GM12878 (cell line): ENCODE measurements at regions not wholly inside any gene's neighbourhood (a gene's known extent, or its start where the extent isn't known, plus 50 kb on each side); places are given as distances from the start of the nearest gene placed in this dataset.

Experiments used
- ATAC-seq: fragments of 200-7000 bp; cut with Tn5 transposase; 3 replicates; pipeline ENCODE4 v1.9.1; 2020; ENCODE audit warnings: mild to moderate bottlenecking, moderate library complexity
- BruUV-seq: library from RNA; stranded (reverse); fragments of 400-500 nt; replicated peaks from 2 replicates; lab custom pipeline; 2021; lab: Mats Ljungman, UMichigan
- CTCF ChIA-PET: fragments of 300-600 bp; sonication (Branson Sonifier 250); formaldehyde crosslinking; extraction: SDS; loops from one replicate; lab custom pipeline; 2021; ENCODE audit warnings: inconsistent platforms; lab: Yijun Ruan, JAX
- POLR2A ChIA-PET: fragments of 350-600 bp; formaldehyde crosslinking; extraction: SDS; loops from one replicate; lab custom pipeline; 2021; ENCODE audit warnings: inconsistent platforms; lab: Charles Lee
- RAD21 ChIA-PET: fragments of 300-600 bp; sonication (Branson Sonifier 250); formaldehyde crosslinking; loops from one replicate; lab custom pipeline; 2023; ENCODE audit warnings: antibody characterized with exemption; ENCODE audit not compliant: unreplicated experiment; lab: Charles Lee
- SMC1A ChIA-PET: fragments of 300-600 bp; sonication (Branson Sonifier 250); formaldehyde crosslinking; loops from one replicate; lab custom pipeline; 2023; ENCODE audit not compliant: unreplicated experiment, uncharacterized antibody; lab: Charles Lee
- DNase-seq: peaks from one replicate; pipeline ENCODE4 v3.0.0-alpha.2; 2011; ENCODE audit warnings: low read depth, low spot score
- FAIRE-seq: peaks from 3 replicates; lab custom pipeline; 2011; peaks lifted over from hg19 to GRCh38; lab: Jason Lieb, UNC
- H2AFZ ChIP-seq: 2 replicates; pipeline ENCODE4 v1.6.0; 2011; ENCODE audit warnings: low read depth, low read length, control low read depth; ENCODE audit not compliant: control insufficient read depth
- H3K27ac ChIP-seq: 2 replicates; pipeline ENCODE4 v1.5.1; 2011; ENCODE audit warnings: control low read depth; ENCODE audit not compliant: control insufficient read depth, insufficient read depth
- H3K27me3 ChIP-seq, 2 experiments: replicated peaks in 1 of 2; 2 replicates each; pipeline versions ENCODE4 v1.6.0 to v1.6.1; 2011; ENCODE audit warnings: low read length in 1 of 2; ENCODE audit not compliant: control insufficient read depth in 2 of 2, insufficient read depth in 2 of 2
- H3K36me3 ChIP-seq, 2 experiments: 2 replicates each; pipeline ENCODE4 v1.5.1; 2011; ENCODE audit warnings: low read length in 1 of 2; ENCODE audit not compliant: control insufficient read depth in 2 of 2, insufficient read depth in 2 of 2
- H3K4me1 ChIP-seq: 2 replicates; pipeline ENCODE4 v1.6.1; 2011; ENCODE audit warnings: mild to moderate bottlenecking, low read length, moderate library complexity, mixed read lengths; ENCODE audit not compliant: control insufficient read depth, insufficient read depth
- H3K4me2 ChIP-seq: 2 replicates; pipeline ENCODE4 v1.6.0; 2011; ENCODE audit warnings: control low read depth; ENCODE audit not compliant: control insufficient read depth, insufficient read depth
- H3K4me3 ChIP-seq: fragments of 200-600 bp; sonication (generic); 2 replicates; pipeline ENCODE4 v1.5.1; 2016
- H3K79me2 ChIP-seq: 2 replicates; pipeline ENCODE4 v1.6.0; 2011; ENCODE audit warnings: low read length; ENCODE audit not compliant: control insufficient read depth, insufficient read depth
- H3K9ac ChIP-seq: 2 replicates; pipeline ENCODE4 v1.8.0; 2011; ENCODE audit warnings: low read length, control low read depth, mixed read lengths; ENCODE audit not compliant: control insufficient read depth, insufficient read depth
- H3K9me3 ChIP-seq: replicated peaks from 3 replicates; pipeline ENCODE4 v1.5.1; 2011; ENCODE audit warnings: mild to moderate bottlenecking, low read length; ENCODE audit not compliant: control insufficient read depth, insufficient read depth
- H4K20me1 ChIP-seq: 2 replicates; pipeline ENCODE4 v1.6.0; 2011; ENCODE audit not compliant: control insufficient read depth, insufficient read depth
- CBX5 ChIP-seq: sonication (generic); IDR thresholded peaks from 2 replicates; pipeline ENCODE4 v1.6.1; 2016; ENCODE audit warnings: low read depth, moderate library complexity, mild to moderate bottlenecking, inconsistent platforms
- E2F8 ChIP-seq: fragments of 450-650 bp; IDR thresholded peaks from 2 replicates; pipeline ENCODE4 v1.6.1; 2018; ENCODE audit warnings: mild to moderate bottlenecking, low read depth, moderate library complexity; ENCODE audit not compliant: partially characterized antibody
- EGR1 ChIP-seq, 2 experiments: IDR thresholded peaks; 1 replicate in 1 of 2; 2 replicates in 1 of 2; pipeline ENCODE4 v1.6.1; 2011 to 2012; ENCODE audit warnings: low read depth in 2 of 2, low read length in 2 of 2, borderline replicate concordance in 1 of 2, mild to moderate bottlenecking in 1 of 2, moderate library complexity in 1 of 2
- FOXK2 ChIP-seq: fragments of 450-650 bp; IDR thresholded peaks from 2 replicates; pipeline ENCODE4 v1.6.1; 2017; ENCODE audit warnings: mild to moderate bottlenecking, moderate library complexity
- HDAC6 ChIP-seq: fragments of 200-600 bp; sonication (generic); IDR thresholded peaks from one replicate; pipeline ENCODE4 v1.8.0; 2017; ENCODE audit warnings: antibody characterized with exemption; ENCODE audit not compliant: unreplicated experiment
- IKZF2 ChIP-seq, 2 experiments: fragments of 450-650 bp; IDR thresholded peaks; 2 replicates each; pipeline ENCODE4 v1.6.1; 2017; ENCODE audit warnings: mild to moderate bottlenecking in 2 of 2, moderate library complexity in 2 of 2
- KDM1A ChIP-seq: fragments of 200-600 bp; sonication (generic); IDR thresholded peaks from 2 replicates; pipeline ENCODE4 v1.6.1; 2016; ENCODE audit warnings: borderline replicate concordance
- MEF2A ChIP-seq: IDR thresholded peaks from 2 replicates; pipeline ENCODE4 v1.6.1; 2011; ENCODE audit warnings: low read depth, mild to moderate bottlenecking, low read length, moderate library complexity; ENCODE audit not compliant: insufficient read depth
- MEF2B ChIP-seq: fragments of 450-650 bp; IDR thresholded peaks from 2 replicates; pipeline ENCODE4 v1.6.1; 2018; ENCODE audit warnings: mild to moderate bottlenecking, moderate library complexity; ENCODE audit not compliant: partially characterized antibody, poor library complexity, severe bottlenecking
- PML ChIP-seq: IDR thresholded peaks from 2 replicates; pipeline ENCODE4 v1.6.1; 2012; ENCODE audit warnings: low read length, inconsistent platforms
- ZBTB33 ChIP-seq: fragments of 450-650 bp; IDR thresholded peaks from 2 replicates; pipeline ENCODE4 v1.6.1; 2017; ENCODE audit warnings: mild to moderate bottlenecking
- WGBS: methylation state at CpG from one replicate; pipeline ENCODE4 v1.1.6; 2016; ENCODE audit warnings: low lambda C conversion rate; ENCODE audit not compliant: insufficient replicate concordance, insufficient coverage; ENCODE audit errors: missing lambda C conversion rate; 5-methylcytosine and 5-hydroxymethylcytosine counted together
- in situ Hi-C: fragments of 300-500 bp; cut with MboI; formaldehyde crosslinking; loops from 9 replicates; pipeline ENCODE4 v1.14.3; 2018; ENCODE audit warnings: mixed read lengths
- intact Hi-C: fragments of 100-400 bp; cut with micrococcal nuclease; formaldehyde crosslinking; loops from one replicate; pipeline ENCODE4 v1.14.2; 2022; ENCODE audit not compliant: unreplicated experiment
- TF ChIP-seq, protein P1 (sequence below), 3 experiments: IDR thresholded peaks in 2 of 3; conservative IDR thresholded peaks in 1 of 3; 2 replicates each; pipeline ENCODE4 v1.5.1; 2011; ENCODE audit warnings: low read depth in 3 of 3, low read length in 3 of 3, mild to moderate bottlenecking in 3 of 3, control low read depth in 2 of 3, moderate library complexity in 2 of 3, inconsistent platforms in 1 of 3, mixed read lengths in 1 of 3; ENCODE audit not compliant: control insufficient read depth in 2 of 3, insufficient read depth in 1 of 3; ENCODE audit errors: extremely low read depth in 1 of 3
- TF ChIP-seq, protein P2 (sequence below): fragments of 450-650 bp; IDR thresholded peaks from 2 replicates; pipeline ENCODE4 v1.6.1; 2017; ENCODE audit warnings: low read depth, mild to moderate bottlenecking, moderate library complexity

DNA sequence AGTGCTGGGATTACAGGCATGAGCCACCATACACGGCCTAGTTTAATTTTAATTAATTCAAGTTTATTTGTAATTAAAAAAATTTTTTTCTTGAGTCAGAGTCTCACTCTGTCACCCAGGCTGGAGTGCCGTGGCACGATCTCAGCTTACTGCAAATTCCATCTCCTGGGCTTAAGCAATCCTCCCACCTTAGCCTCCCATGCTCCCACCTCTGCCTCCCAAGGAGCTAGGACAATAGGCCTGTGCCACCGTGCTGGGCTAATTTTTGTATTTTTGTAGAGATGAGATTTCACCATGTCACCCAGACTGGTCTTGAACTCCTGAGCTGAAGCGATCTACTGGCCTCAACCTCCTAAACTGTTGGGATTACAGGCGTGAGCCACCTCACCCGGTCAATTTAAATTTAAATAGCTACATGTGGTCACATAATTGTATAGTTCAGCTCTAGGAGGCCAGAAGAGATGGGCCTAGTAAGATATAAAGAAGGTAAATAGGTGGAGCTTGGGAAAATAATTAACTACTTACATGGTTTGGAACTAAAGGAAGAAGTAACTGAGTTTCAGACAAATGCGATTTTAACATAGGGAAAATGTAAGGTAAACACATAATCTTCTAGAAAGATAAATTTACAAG lies 220.0 kb upstream of the CITED2 start (continued):
- no peak for TF ChIP-seq HDAC6
- no peak for TF ChIP-seq PML

- SMC1A ChIA-PET: interaction anchor here (1.1 kb wide), 1 partner anchor 119 kb away, joined by 3 read pairs; no protein-coding TSS in a partner anchor
- BruUV-seq: no TSS peak
- Histone ChIP-seq H3K9ac (no peak overlapping the region), H2AFZ (no peak overlapping the region), H4K20me1 (no peaks in the 10 kb centered on the region), H3K27ac (no peak overlapping the region), H3K79me2 (no peaks in the 10 kb centered on the region), H3K9me3 (no peaks in the 10 kb centered on the region), H3K4me1 (no peaks in the 10 kb centered on the region), H3K27me3 (no peaks in the 10 kb centered on the region), H3K4me3 (no peak overlapping the region), H3K36me3 (no peaks in the 10 kb centered on the region), H3K4me2 (no peak overlapping the region)
- POLR2A ChIA-PET: no interaction called here
- CTCF ChIA-PET: interaction anchor here (0.8 kb wide), 1 partner anchor 13 kb away, joined by 5 read pairs; no protein-coding TSS in a partner anchor
- DNase-seq (no peak), ATAC-seq (no peak), FAIRE-seq (no peak)
- intact Hi-C loops (no loop called here), in situ Hi-C loops (no loop called here)
- RAD21 ChIA-PET: no interaction called here
- WGBS: 58% methylated on average over 3 of the region's 3 CpGs
- no peak for TF ChIP-seq KDM1A
- TF ChIP-seq MEF2B: no peak
- TF ChIP-seq FOXK2: no peak
- no peak for TF ChIP-seq E2F8
- TF ChIP-seq, protein P1, sequence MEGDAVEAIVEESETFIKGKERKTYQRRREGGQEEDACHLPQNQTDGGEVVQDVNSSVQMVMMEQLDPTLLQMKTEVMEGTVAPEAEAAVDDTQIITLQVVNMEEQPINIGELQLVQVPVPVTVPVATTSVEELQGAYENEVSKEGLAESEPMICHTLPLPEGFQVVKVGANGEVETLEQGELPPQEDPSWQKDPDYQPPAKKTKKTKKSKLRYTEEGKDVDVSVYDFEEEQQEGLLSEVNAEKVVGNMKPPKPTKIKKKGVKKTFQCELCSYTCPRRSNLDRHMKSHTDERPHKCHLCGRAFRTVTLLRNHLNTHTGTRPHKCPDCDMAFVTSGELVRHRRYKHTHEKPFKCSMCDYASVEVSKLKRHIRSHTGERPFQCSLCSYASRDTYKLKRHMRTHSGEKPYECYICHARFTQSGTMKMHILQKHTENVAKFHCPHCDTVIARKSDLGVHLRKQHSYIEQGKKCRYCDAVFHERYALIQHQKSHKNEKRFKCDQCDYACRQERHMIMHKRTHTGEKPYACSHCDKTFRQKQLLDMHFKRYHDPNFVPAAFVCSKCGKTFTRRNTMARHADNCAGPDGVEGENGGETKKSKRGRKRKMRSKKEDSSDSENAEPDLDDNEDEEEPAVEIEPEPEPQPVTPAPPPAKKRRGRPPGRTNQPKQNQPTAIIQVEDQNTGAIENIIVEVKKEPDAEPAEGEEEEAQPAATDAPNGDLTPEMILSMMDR (IDR thresholded peaks at IDR 0.05 in 2 of 3, conservative IDR thresholded peaks at IDR 0.05 in 1 of 3; ENCODE audit: control insufficient read depth in 2 of 3, extremely low read depth in 1 of 3, insufficient read depth in 1 of 3, low read depth in 3 of 3, low read length in 3 of 3): no peak
- TF ChIP-seq ZBTB33: no peak
- TF ChIP-seq EGR1 (IDR thresholded peaks at IDR 0.05; ENCODE audit: borderline replicate concordance in 1 of 2, low read depth in 2 of 2, low read length in 2 of 2): no peak
- TF ChIP-seq, protein P2, sequence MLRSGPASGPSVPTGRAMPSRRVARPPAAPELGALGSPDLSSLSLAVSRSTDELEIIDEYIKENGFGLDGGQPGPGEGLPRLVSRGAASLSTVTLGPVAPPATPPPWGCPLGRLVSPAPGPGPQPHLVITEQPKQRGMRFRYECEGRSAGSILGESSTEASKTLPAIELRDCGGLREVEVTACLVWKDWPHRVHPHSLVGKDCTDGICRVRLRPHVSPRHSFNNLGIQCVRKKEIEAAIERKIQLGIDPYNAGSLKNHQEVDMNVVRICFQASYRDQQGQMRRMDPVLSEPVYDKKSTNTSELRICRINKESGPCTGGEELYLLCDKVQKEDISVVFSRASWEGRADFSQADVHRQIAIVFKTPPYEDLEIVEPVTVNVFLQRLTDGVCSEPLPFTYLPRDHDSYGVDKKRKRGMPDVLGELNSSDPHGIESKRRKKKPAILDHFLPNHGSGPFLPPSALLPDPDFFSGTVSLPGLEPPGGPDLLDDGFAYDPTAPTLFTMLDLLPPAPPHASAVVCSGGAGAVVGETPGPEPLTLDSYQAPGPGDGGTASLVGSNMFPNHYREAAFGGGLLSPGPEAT: no peak
- no peak for TF ChIP-seq CBX5
- no peak for TF ChIP-seq IKZF2 (IDR thresholded peaks at IDR 0.05)
- no peak for TF ChIP-seq MEF2A
Observed at GRCh38 chr6:139593081-139593480, 218.6 kb upstream of the CITED2 start.
